ENCODE measurements at regions not wholly inside any gene's neighbourhood (a gene's known extent, or its start where the extent isn't known, plus 50 kb on each side); places are given as distances from the start of the nearest gene placed in this dataset.

GRCh38 chr3:5754602-5755001 is 567.1 kb downstream of the EDEM1 start:
- Histone ChIP-seq H3K4me1 (no peaks in the 10 kb centered on the region), H3K36me3 (no peaks in the 10 kb centered on the region), H3K27me3 (no peaks in the 10 kb centered on the region), H3K27ac (no peak overlapping the region), H3K4me3 (no peak overlapping the region), H3K9me3 (no peaks in the 10 kb centered on the region)
- TF ChIP-seq CTCF (IDR thresholded peaks at IDR 0.05): no peak
- DNase-seq: no peak
- intact Hi-C loops (cut with DNase I): no loop called here
- 54 to 59% methylated on average over 2 of the region's 2 CpGs for WGBS, 2 donors
- ATAC-seq: no peak

GRCh38 chr3:5756443-5756842 is 568.9 kb downstream of the EDEM1 start:
- TF ChIP-seq CTCF (IDR thresholded peaks at IDR 0.05): no peak
- H3K4me1 ChIP-seq: no peaks in the 10 kb centered on the region
- H3K27ac ChIP-seq: no peak overlapping the region
- intact Hi-C loops (cut with DNase I): no loop called here
- ATAC-seq (no peak), DNase-seq (no peak)
- WGBS, 2 donors: 56 to 66% methylated on average over 4 of the region's 4 CpGs
- no peaks in the 10 kb centered on the region for H3K9me3 ChIP-seq
- no peak overlapping the region for H3K4me3 ChIP-seq
- H3K27me3 ChIP-seq: no peaks in the 10 kb centered on the region
- H3K36me3 ChIP-seq: no peaks in the 10 kb centered on the region

GRCh38 chr3:5757213-5757804 is 569.8 kb downstream of the EDEM1 start:
- H3K27ac ChIP-seq: no peak overlapping the region
- no peaks in the 10 kb centered on the region for H3K9me3 ChIP-seq
- WGBS, 2 donors: 87 to 92% methylated on average over 7 of the region's 7 CpGs
- no peaks in the 10 kb centered on the region for H3K36me3 ChIP-seq
- DNase-seq (no peak), ATAC-seq (no peak)
- H3K4me1 ChIP-seq: no peaks in the 10 kb centered on the region
- H3K27me3 ChIP-seq: no peaks in the 10 kb centered on the region
- H3K4me3 ChIP-seq: no peak overlapping the region
- no peak for TF ChIP-seq CTCF (IDR thresholded peaks at IDR 0.05)
- intact Hi-C loops (cut with DNase I): no loop called here

GRCh38 chr3:5758699-5759098 is 571.2 kb downstream of the EDEM1 start:
- WGBS, 2 donors: 48 to 61% methylated on average over 6 of the region's 6 CpGs
- TF ChIP-seq CTCF (IDR thresholded peaks at IDR 0.05): no peak
- Histone ChIP-seq H3K4me3 (no peak overlapping the region), H3K27ac (no peak overlapping the region), H3K27me3 (no peaks in the 10 kb centered on the region), H3K36me3 (no peaks in the 10 kb centered on the region), H3K9me3 (no peaks in the 10 kb centered on the region), H3K4me1 (no peaks in the 10 kb centered on the region)
- no peak for ATAC-seq
- no peak for DNase-seq
- intact Hi-C loops (cut with DNase I): no loop called here

Measured in heart right ventricle (tissue), 16 donors.